ENCODE measurements at regions not wholly inside any gene's neighbourhood (a gene's known extent, or its start where the extent isn't known, plus 50 kb on each side); places are given as distances from the start of the nearest gene placed in this dataset.

DNA sequence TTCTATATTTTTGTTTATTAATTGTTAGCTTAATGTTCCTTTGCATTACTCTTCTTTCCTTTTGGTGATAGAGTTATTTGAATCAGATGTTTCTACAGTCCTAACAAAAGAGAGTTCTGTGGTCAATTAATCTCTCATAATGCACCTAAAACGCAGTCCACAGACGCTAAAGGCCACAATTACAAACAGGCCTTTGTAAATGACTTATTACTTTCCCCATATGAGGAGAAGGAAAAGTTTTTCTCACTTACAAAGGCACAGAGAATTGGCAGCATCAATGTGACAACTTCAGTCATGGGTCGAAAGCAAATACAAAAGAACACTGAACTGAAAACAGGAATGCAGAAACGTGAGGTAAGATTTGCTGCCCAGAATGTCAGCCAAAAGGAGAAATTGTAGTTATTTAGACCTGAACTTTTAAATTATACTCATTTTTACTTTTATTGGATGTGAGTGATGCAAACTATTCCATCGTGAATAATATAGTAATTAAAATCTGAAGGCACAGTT is 142.0 kb upstream of the SYT10 start:
- TF ChIP-seq RAD21 (IDR thresholded peaks at IDR 0.05; ENCODE audit: low read length) = no peak
- no peak for TF ChIP-seq ELF1 (IDR thresholded peaks at IDR 0.05)
- TF ChIP-seq EZH2phosphoT487 (IDR thresholded peaks at IDR 0.05; ENCODE audit: borderline replicate concordance, low read depth) = no peak
- TF ChIP-seq, protein P1, sequence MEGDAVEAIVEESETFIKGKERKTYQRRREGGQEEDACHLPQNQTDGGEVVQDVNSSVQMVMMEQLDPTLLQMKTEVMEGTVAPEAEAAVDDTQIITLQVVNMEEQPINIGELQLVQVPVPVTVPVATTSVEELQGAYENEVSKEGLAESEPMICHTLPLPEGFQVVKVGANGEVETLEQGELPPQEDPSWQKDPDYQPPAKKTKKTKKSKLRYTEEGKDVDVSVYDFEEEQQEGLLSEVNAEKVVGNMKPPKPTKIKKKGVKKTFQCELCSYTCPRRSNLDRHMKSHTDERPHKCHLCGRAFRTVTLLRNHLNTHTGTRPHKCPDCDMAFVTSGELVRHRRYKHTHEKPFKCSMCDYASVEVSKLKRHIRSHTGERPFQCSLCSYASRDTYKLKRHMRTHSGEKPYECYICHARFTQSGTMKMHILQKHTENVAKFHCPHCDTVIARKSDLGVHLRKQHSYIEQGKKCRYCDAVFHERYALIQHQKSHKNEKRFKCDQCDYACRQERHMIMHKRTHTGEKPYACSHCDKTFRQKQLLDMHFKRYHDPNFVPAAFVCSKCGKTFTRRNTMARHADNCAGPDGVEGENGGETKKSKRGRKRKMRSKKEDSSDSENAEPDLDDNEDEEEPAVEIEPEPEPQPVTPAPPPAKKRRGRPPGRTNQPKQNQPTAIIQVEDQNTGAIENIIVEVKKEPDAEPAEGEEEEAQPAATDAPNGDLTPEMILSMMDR (IDR thresholded peaks at IDR 0.05) = no peak
- TF ChIP-seq, protein P2, sequence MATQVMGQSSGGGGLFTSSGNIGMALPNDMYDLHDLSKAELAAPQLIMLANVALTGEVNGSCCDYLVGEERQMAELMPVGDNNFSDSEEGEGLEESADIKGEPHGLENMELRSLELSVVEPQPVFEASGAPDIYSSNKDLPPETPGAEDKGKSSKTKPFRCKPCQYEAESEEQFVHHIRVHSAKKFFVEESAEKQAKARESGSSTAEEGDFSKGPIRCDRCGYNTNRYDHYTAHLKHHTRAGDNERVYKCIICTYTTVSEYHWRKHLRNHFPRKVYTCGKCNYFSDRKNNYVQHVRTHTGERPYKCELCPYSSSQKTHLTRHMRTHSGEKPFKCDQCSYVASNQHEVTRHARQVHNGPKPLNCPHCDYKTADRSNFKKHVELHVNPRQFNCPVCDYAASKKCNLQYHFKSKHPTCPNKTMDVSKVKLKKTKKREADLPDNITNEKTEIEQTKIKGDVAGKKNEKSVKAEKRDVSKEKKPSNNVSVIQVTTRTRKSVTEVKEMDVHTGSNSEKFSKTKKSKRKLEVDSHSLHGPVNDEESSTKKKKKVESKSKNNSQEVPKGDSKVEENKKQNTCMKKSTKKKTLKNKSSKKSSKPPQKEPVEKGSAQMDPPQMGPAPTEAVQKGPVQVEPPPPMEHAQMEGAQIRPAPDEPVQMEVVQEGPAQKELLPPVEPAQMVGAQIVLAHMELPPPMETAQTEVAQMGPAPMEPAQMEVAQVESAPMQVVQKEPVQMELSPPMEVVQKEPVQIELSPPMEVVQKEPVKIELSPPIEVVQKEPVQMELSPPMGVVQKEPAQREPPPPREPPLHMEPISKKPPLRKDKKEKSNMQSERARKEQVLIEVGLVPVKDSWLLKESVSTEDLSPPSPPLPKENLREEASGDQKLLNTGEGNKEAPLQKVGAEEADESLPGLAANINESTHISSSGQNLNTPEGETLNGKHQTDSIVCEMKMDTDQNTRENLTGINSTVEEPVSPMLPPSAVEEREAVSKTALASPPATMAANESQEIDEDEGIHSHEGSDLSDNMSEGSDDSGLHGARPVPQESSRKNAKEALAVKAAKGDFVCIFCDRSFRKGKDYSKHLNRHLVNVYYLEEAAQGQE (IDR thresholded peaks at IDR 0.05; ENCODE audit: low read depth, low read length) = no peak
- TF ChIP-seq YY1 (IDR thresholded peaks at IDR 0.05; ENCODE audit: low read depth) = no peak
- no peak for TF ChIP-seq NRF1 (IDR thresholded peaks at IDR 0.05; ENCODE audit: low read depth, low read length)
